SU-DHL-6 (cell line): ENCODE measurements at regions not wholly inside any gene's neighbourhood (a gene's known extent, or its start where the extent isn't known, plus 50 kb on each side); places are given as distances from the start of the nearest gene placed in this dataset.

ENCODE experiments used
- H2AFZ ChIP-seq: fragments of 200-600 bp; sonication (generic); 2 replicates; pipeline ENCODE4 v1.6.1; 2014; ENCODE audit warnings: low read depth, mild to moderate bottlenecking, moderate library complexity, mixed read lengths, antibody characterized with exemption, low read length; ENCODE audit not compliant: severe bottlenecking
- H3F3A ChIP-seq: fragments of 200-600 bp; shearing (Covaris generic); 2 replicates; pipeline ENCODE4 v1.6.0; 2016; ENCODE audit warnings: antibody characterized with exemption, mild to moderate bottlenecking; ENCODE audit not compliant: insufficient read depth
- H3K27ac ChIP-seq: fragments of 200-600 bp; sonication (generic); 2 replicates; pipeline ENCODE4 v1.5.1; 2016; ENCODE audit warnings: low read depth, mild to moderate bottlenecking, low read length, moderate library complexity, mixed read lengths
- H3K27me3 ChIP-seq: fragments of 200-600 bp; sonication (generic), shearing (Covaris generic); 2 replicates; pipeline ENCODE4 v1.6.0; 2014; ENCODE audit warnings: mild to moderate bottlenecking, low read length
- H3K36me3 ChIP-seq: fragments of 200-600 bp; sonication (generic); 2 replicates; pipeline ENCODE4 v1.6.1; 2014; ENCODE audit warnings: mild to moderate bottlenecking, low read length, mixed read lengths
- H3K4me2 ChIP-seq: fragments of 300-600, 200-600 bp; shearing (Covaris generic), sonication (generic); 2 replicates; pipeline ENCODE4 v1.6.0; 2014; ENCODE audit warnings: low read length, low read depth, mild to moderate bottlenecking; ENCODE audit not compliant: poor library complexity, severe bottlenecking
- H3K4me3 ChIP-seq: fragments of 200-600 bp; sonication (generic); 2 replicates; pipeline ENCODE4 v1.5.1; 2014; ENCODE audit warnings: antibody characterized with exemption, low read length, mild to moderate bottlenecking, mixed read lengths; ENCODE audit not compliant: insufficient read depth, poor library complexity, severe bottlenecking
- H3K79me2 ChIP-seq: fragments of 200-600 bp; sonication (generic); 2 replicates; pipeline ENCODE4 v1.6.1; 2014; ENCODE audit warnings: mild to moderate bottlenecking, low read length, moderate library complexity; ENCODE audit not compliant: insufficient read depth
- H3K9ac ChIP-seq: fragments of 200-600 bp; sonication (generic); 2 replicates; pipeline ENCODE4 v1.7.0; 2014; ENCODE audit warnings: mild to moderate bottlenecking, low read length
- H3K9me2 ChIP-seq: fragments of 200-600 bp; sonication (generic); replicated peaks from 2 replicates; pipeline ENCODE4 v1.6.1; 2014; ENCODE audit warnings: low read length; ENCODE audit not compliant: insufficient read depth
- H3K9me3 ChIP-seq: fragments of 200-600 bp; sonication (generic); 2 replicates; pipeline ENCODE4 v1.6.1; 2014; ENCODE audit warnings: low read length, mixed read lengths; ENCODE audit not compliant: insufficient read depth
- H4K20me1 ChIP-seq: fragments of 200-600 bp; sonication (generic); 2 replicates; pipeline ENCODE4 v1.6.1; 2014; ENCODE audit warnings: low read depth, mild to moderate bottlenecking, antibody characterized with exemption, low read length, moderate library complexity, mixed read lengths
- EZH2phosphoT487 ChIP-seq: fragments of 200-600 bp; sonication (generic), shearing (Covaris generic); conservative IDR thresholded peaks from 2 replicates; pipeline ENCODE4 v1.6.1; 2018; ENCODE audit warnings: mild to moderate bottlenecking, antibody characterized with exemption, low read length, moderate library complexity, mixed read lengths
- TF ChIP-seq, protein P1 (sequence below): fragments of 200-600 bp; sonication (generic); IDR thresholded peaks from one replicate; pipeline ENCODE4 v1.5.1; 2017; ENCODE audit warnings: antibody characterized with exemption, mild to moderate bottlenecking, low read length, moderate library complexity; ENCODE audit not compliant: insufficient read depth, poor library complexity, severe bottlenecking

DNA sequence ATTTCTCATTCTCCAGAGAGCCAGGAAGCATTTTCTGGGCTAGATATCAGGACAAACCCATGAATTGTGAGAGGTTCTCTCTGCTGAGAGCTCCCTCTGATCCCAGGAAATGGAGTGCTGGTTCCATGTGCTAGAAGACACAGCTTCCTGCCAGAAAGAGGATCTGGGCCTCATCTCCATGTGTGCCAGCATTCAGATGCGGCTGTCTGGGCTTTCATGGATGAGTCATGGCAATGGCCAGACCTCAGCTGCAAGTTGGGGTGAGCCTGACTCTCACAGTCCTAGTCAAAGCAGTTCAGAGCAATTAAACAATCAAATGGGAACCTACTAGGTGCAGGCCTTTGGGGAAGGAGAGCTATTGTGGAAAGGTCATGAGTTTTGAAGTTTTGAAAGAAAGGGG, 82.3 kb upstream of the EED start:
- no peaks in the 10 kb centered on the region for H3F3A ChIP-seq
- H3K36me3 ChIP-seq: no peaks in the 10 kb centered on the region
- no peaks in the 10 kb centered on the region for H4K20me1 ChIP-seq
- no peak overlapping the region for H3K4me3 ChIP-seq
- no peaks in the 10 kb centered on the region for H3K27me3 ChIP-seq
- TF ChIP-seq EZH2phosphoT487: no peak
- TF ChIP-seq, protein P1, sequence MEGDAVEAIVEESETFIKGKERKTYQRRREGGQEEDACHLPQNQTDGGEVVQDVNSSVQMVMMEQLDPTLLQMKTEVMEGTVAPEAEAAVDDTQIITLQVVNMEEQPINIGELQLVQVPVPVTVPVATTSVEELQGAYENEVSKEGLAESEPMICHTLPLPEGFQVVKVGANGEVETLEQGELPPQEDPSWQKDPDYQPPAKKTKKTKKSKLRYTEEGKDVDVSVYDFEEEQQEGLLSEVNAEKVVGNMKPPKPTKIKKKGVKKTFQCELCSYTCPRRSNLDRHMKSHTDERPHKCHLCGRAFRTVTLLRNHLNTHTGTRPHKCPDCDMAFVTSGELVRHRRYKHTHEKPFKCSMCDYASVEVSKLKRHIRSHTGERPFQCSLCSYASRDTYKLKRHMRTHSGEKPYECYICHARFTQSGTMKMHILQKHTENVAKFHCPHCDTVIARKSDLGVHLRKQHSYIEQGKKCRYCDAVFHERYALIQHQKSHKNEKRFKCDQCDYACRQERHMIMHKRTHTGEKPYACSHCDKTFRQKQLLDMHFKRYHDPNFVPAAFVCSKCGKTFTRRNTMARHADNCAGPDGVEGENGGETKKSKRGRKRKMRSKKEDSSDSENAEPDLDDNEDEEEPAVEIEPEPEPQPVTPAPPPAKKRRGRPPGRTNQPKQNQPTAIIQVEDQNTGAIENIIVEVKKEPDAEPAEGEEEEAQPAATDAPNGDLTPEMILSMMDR: no peak
- no peaks in the 10 kb centered on the region for H3K9me3 ChIP-seq
- no peak overlapping the region for H3K4me2 ChIP-seq
- no peaks in the 10 kb centered on the region for H3K79me2 ChIP-seq
- H3K9ac ChIP-seq: no peak overlapping the region
- no peak overlapping the region for H3K27ac ChIP-seq
- H2AFZ ChIP-seq: no peak overlapping the region
- no peaks in the 10 kb centered on the region for H3K9me2 ChIP-seq

DNA sequence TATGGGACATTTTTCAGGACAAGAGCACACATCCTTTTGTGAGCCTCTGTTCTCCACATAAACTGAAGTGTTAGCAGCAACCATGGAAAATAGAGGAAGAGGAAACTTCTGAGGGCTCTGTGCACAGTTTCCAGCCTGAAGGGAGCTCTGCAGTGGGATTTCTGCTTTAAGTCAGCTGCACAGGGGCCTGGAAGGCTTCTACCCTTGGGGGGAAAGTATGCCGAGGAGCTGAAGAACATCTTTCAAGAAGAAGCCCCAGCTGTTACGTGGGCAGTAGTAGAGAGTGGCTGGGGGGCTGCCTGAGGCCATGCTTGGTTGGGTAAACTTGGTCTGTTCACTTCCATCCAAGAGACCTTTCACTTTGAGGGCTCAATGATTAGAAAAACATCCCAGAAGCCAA, 82.7 kb upstream of the EED start:
- Histone ChIP-seq H3K27me3 (no peaks in the 10 kb centered on the region), H3F3A (no peaks in the 10 kb centered on the region), H3K9me2 (no peaks in the 10 kb centered on the region), H3K9ac (no peak overlapping the region), H4K20me1 (no peaks in the 10 kb centered on the region), H3K4me2 (no peak overlapping the region), H3K4me3 (no peak overlapping the region), H3K79me2 (no peaks in the 10 kb centered on the region), H3K9me3 (no peaks in the 10 kb centered on the region), H3K27ac (no peak overlapping the region), H2AFZ (no peak overlapping the region), H3K36me3 (no peaks in the 10 kb centered on the region)
- TF ChIP-seq, protein P1: no peak
- TF ChIP-seq EZH2phosphoT487: no peak

- no peaks in the 10 kb centered on the region for H3K9me3 ChIP-seq
- no peaks in the 10 kb centered on the region for H3K79me2 ChIP-seq
- H3K4me3 ChIP-seq: no peak overlapping the region
- H2AFZ ChIP-seq: no peak overlapping the region
- no peaks in the 10 kb centered on the region for H3K27me3 ChIP-seq
- H4K20me1 ChIP-seq: no peaks in the 10 kb centered on the region
- TF ChIP-seq, protein P1: no peak
- no peak for TF ChIP-seq EZH2phosphoT487
- no peak overlapping the region for H3K4me2 ChIP-seq
- H3K9me2 ChIP-seq: no peaks in the 10 kb centered on the region
- H3K27ac ChIP-seq: no peak overlapping the region
- no peaks in the 10 kb centered on the region for H3K36me3 ChIP-seq
- no peak overlapping the region for H3K9ac ChIP-seq
- H3F3A ChIP-seq: no peaks in the 10 kb centered on the region
Observed at GRCh38 chr11:86161336-86161735, 83.2 kb upstream of the EED start.
